ENCODE measurements at regions not wholly inside any gene's neighbourhood (a gene's known extent, or its start where the extent isn't known, plus 50 kb on each side); places are given as distances from the start of the nearest gene placed in this dataset.

GRCh38 chr3:107978131-107979055 is 112.4 kb downstream of the CD47 start:
- Histone ChIP-seq H2AFZ (ENCODE audit: low read depth, low read length) (no peak overlapping the region), H3K4me1 (ENCODE audit: insufficient read depth, low read length) (peaks cover 37% of the 10 kb centered on the region), H3K27me3 (ENCODE audit: insufficient read depth, low read length) (no peaks in the 10 kb centered on the region), H3K4me3 (ENCODE audit: low read length) (no peak overlapping the region), H3K36me3 (ENCODE audit: insufficient read depth, low read length) (no peaks in the 10 kb centered on the region), H3K9me3 (ENCODE audit: low read length) (no peaks in the 10 kb centered on the region)

GRCh38 chr3:107977221-107978130 is 113.4 kb downstream of the CD47 start:
- H3K4me3 ChIP-seq (ENCODE audit: low read length), result no peak overlapping the region
- H2AFZ ChIP-seq (ENCODE audit: low read depth, low read length), result no peak overlapping the region
- H3K4me1 ChIP-seq (ENCODE audit: insufficient read depth, low read length), result peaks cover 37% of the 10 kb centered on the region
- no peaks in the 10 kb centered on the region for H3K36me3 ChIP-seq (ENCODE audit: insufficient read depth, low read length)
- no peaks in the 10 kb centered on the region for H3K27me3 ChIP-seq (ENCODE audit: insufficient read depth, low read length)
- H3K9me3 ChIP-seq (ENCODE audit: low read length), result no peaks in the 10 kb centered on the region

- no peak overlapping the region for H3K4me3 ChIP-seq (ENCODE audit: low read length)
- no peak overlapping the region for H2AFZ ChIP-seq (ENCODE audit: low read depth, low read length)
- peaks cover 35% of the 10 kb centered on the region for H3K4me1 ChIP-seq (ENCODE audit: insufficient read depth, low read length)
- H3K36me3 ChIP-seq (ENCODE audit: insufficient read depth, low read length), result no peaks in the 10 kb centered on the region
- H3K27me3 ChIP-seq (ENCODE audit: insufficient read depth, low read length), result no peaks in the 10 kb centered on the region
- H3K9me3 ChIP-seq (ENCODE audit: low read length), result no peaks in the 10 kb centered on the region
These were observed 114.5 kb downstream of the CD47 start for GRCh38 chr3:107976202-107976800.

- Histone ChIP-seq H2AFZ (ENCODE audit: low read depth, low read length) (no peak overlapping the region), H3K9me3 (ENCODE audit: low read length) (no peaks in the 10 kb centered on the region), H3K4me3 (ENCODE audit: low read length) (no peak overlapping the region), H3K27me3 (ENCODE audit: insufficient read depth, low read length) (no peaks in the 10 kb centered on the region), H3K36me3 (ENCODE audit: insufficient read depth, low read length) (no peaks in the 10 kb centered on the region), H3K4me1 (ENCODE audit: insufficient read depth, low read length) (peaks cover 41% of the 10 kb centered on the region)
These were observed 115.2 kb downstream of the CD47 start for GRCh38 chr3:107975529-107976201.

GRCh38 chr3:107973961-107974360 is 116.9 kb downstream of the CD47 start:
- no peaks in the 10 kb centered on the region for H3K27me3 ChIP-seq (ENCODE audit: insufficient read depth, low read length)
- no peaks in the 10 kb centered on the region for H3K9me3 ChIP-seq (ENCODE audit: low read length)
- H2AFZ ChIP-seq (ENCODE audit: low read depth, low read length), result no peak overlapping the region
- peaks cover 31% of the 10 kb centered on the region for H3K4me1 ChIP-seq (ENCODE audit: insufficient read depth, low read length)
- H3K36me3 ChIP-seq (ENCODE audit: insufficient read depth, low read length), result no peaks in the 10 kb centered on the region
- H3K4me3 ChIP-seq (ENCODE audit: low read length), result no peak overlapping the region

- H3K4me1 ChIP-seq (ENCODE audit: insufficient read depth, low read length), result peaks cover 26% of the 10 kb centered on the region
- H3K4me3 ChIP-seq (ENCODE audit: low read length), result no peak overlapping the region
- H3K36me3 ChIP-seq (ENCODE audit: insufficient read depth, low read length), result no peaks in the 10 kb centered on the region
- H2AFZ ChIP-seq (ENCODE audit: low read depth, low read length), result no peak overlapping the region
- no peaks in the 10 kb centered on the region for H3K9me3 ChIP-seq (ENCODE audit: low read length)
- no peaks in the 10 kb centered on the region for H3K27me3 ChIP-seq (ENCODE audit: insufficient read depth, low read length)
These were observed 117.7 kb downstream of the CD47 start for GRCh38 chr3:107973152-107973551.

- no peaks in the 10 kb centered on the region for H3K36me3 ChIP-seq (ENCODE audit: insufficient read depth, low read length)
- peaks cover 35% of the 10 kb centered on the region for H3K4me1 ChIP-seq (ENCODE audit: insufficient read depth, low read length)
- H3K4me3 ChIP-seq (ENCODE audit: low read length), result no peak overlapping the region
- H3K27me3 ChIP-seq (ENCODE audit: insufficient read depth, low read length), result no peaks in the 10 kb centered on the region
- no peaks in the 10 kb centered on the region for H3K9me3 ChIP-seq (ENCODE audit: low read length)
- no peak overlapping the region for H2AFZ ChIP-seq (ENCODE audit: low read depth, low read length)
These were observed 119.7 kb downstream of the CD47 start for GRCh38 chr3:107970993-107971580.

- Histone ChIP-seq H3K4me3 (ENCODE audit: low read length) (no peak overlapping the region), H3K27me3 (ENCODE audit: insufficient read depth, low read length) (no peaks in the 10 kb centered on the region), H3K9me3 (ENCODE audit: low read length) (no peaks in the 10 kb centered on the region), H3K4me1 (ENCODE audit: insufficient read depth, low read length) (peaks cover 44% of the 10 kb centered on the region), H3K36me3 (ENCODE audit: insufficient read depth, low read length) (no peaks in the 10 kb centered on the region), H2AFZ (ENCODE audit: low read depth, low read length) (no peak overlapping the region)
These were observed 120.6 kb downstream of the CD47 start for GRCh38 chr3:107969994-107970819.

GRCh38 chr3:107969525-107969924 is 121.3 kb downstream of the CD47 start:
- Histone ChIP-seq H3K4me3 (ENCODE audit: low read length) (no peak overlapping the region), H2AFZ (ENCODE audit: low read depth, low read length) (no peak overlapping the region), H3K9me3 (ENCODE audit: low read length) (no peaks in the 10 kb centered on the region), H3K36me3 (ENCODE audit: insufficient read depth, low read length) (no peaks in the 10 kb centered on the region), H3K27me3 (ENCODE audit: insufficient read depth, low read length) (no peaks in the 10 kb centered on the region), H3K4me1 (ENCODE audit: insufficient read depth, low read length) (peaks cover 51% of the 10 kb centered on the region)

GRCh38 chr3:107966276-107966675 is 124.6 kb downstream of the CD47 start:
- no peaks in the 10 kb centered on the region for H3K9me3 ChIP-seq (ENCODE audit: low read length)
- H2AFZ ChIP-seq (ENCODE audit: low read depth, low read length), result no peak overlapping the region
- H3K4me3 ChIP-seq (ENCODE audit: low read length), result no peak overlapping the region
- peaks cover 57% of the 10 kb centered on the region for H3K4me1 ChIP-seq (ENCODE audit: insufficient read depth, low read length)
- no peaks in the 10 kb centered on the region for H3K36me3 ChIP-seq (ENCODE audit: insufficient read depth, low read length)
- no peaks in the 10 kb centered on the region for H3K27me3 ChIP-seq (ENCODE audit: insufficient read depth, low read length)

GRCh38 chr3:107965136-107965655 is 125.6 kb downstream of the CD47 start:
- H3K9me3 ChIP-seq (ENCODE audit: low read length), result no peaks in the 10 kb centered on the region
- H3K27me3 ChIP-seq (ENCODE audit: insufficient read depth, low read length), result no peaks in the 10 kb centered on the region
- H3K4me3 ChIP-seq (ENCODE audit: low read length), result no peak overlapping the region
- H3K36me3 ChIP-seq (ENCODE audit: insufficient read depth, low read length), result no peaks in the 10 kb centered on the region
- no peak overlapping the region for H2AFZ ChIP-seq (ENCODE audit: low read depth, low read length)
- H3K4me1 ChIP-seq (ENCODE audit: insufficient read depth, low read length), result peaks cover 47% of the 10 kb centered on the region
